Retina (tissue), 1 donor: ENCODE measurements at regions not wholly inside any gene's neighbourhood (a gene's known extent, or its start where the extent isn't known, plus 50 kb on each side); places are given as distances from the start of the nearest gene placed in this dataset.
"Not testable (repeated sequence)": the region's sequence is repeated elsewhere in the genome, so short reads cannot be mapped to it uniquely, and the experiment has no call there.

Source experiments
- DNase-seq: peaks from one replicate; pipeline ENCODE4 v3.0.0-alpha.2; 2016

DNA sequence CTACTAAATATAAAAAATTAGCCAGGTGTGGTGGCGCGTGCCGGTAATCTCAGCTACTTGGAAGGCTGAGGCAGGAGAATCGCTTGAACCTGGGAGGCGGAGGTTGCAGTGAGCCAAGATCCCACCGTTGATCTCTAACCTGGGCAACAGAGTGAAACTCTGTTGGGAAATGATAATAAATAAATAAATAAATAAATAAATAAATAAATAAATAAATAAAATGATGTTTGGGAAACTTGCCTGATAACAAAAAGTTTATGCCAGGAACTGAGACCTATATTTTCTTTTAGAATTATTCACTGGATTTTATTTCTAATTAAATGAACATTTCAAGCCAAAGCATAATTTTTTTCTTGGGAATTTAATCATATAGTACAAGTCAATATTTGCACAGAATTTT lies 189.3 kb upstream of the CTNND2 start:
- DNase-seq: no peak

DNA sequence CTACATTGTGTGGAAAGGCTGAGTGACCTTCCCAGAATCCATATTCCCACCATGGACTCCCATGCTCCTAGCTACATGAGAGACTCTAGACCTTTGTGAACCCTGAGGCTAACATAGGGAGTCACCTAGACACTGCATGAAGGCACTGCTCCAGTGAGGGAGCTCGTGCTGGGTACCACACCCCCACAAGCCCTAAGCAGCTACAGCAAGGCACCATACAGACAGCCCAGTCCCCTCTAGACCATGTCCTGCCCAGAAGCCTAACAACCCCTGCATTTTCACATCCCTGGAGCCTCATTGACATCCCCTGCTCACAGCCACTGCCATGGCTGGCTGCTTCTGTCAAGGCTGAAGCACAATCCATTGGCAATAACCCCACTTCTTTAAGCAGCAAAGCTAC lies 176.5 kb upstream of the CTNND2 start:
- DNase-seq: no peak

DNA sequence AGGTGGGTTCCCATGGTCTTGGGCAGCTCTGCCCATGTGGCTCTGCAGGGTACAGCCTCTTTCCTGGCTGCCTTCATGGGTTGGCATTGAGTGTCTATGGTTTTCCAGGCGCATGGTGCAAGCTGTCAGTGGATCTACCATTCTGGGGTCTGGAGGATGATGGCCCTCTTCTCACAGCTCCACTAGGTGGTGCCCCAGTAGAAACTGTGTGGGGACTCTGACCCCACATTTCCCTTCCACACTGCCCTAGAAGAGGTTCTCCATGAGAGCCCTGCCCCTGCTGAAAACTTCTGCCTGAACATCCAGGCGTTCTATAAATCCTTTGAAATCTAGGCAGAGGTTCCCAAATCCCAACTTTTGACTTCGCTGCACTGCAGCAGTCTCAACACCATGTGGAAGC lies 174.0 kb upstream of the CTNND2 start:
- not testable (repeated sequence) for DNase-seq

DNA sequence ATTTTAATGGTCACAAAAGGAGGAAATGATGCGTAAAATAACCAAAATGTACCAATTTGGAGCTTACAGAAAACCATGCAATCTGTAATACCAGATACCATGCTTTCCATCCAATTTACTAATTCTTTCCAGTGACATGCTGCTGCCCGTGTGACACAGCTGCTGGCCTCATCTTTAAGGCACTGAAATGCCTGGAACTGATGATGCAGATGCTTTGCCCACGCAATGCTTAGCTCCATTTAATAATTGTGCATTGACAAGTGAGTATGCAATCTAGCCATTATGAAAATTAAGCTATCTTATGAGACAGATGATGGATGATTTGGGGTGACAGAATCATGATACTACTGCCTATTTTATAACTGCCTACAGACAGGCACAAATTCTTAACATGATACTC lies 169.2 kb upstream of the CTNND2 start:
- DNase-seq: peak; percentile 14

DNA sequence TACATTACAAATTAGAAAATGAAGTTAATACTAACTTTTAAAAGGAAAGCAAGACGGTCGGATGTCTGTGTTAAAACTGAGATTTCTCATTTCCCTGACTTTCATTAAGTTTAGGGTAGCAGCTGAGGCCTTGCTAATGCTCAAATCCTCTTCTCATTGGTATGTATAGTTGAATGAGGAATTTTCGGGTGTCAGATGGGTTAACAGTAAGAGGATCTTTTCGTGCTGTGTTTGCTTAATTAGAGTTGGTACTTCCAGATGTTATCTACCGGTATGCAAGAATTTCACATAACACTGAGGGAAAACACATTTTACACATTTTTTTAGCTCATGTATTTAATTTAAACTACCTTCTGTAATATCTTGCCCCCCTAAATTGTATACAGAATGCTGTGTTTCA lies 168.2 kb upstream of the CTNND2 start:
- no peak for DNase-seq

DNA sequence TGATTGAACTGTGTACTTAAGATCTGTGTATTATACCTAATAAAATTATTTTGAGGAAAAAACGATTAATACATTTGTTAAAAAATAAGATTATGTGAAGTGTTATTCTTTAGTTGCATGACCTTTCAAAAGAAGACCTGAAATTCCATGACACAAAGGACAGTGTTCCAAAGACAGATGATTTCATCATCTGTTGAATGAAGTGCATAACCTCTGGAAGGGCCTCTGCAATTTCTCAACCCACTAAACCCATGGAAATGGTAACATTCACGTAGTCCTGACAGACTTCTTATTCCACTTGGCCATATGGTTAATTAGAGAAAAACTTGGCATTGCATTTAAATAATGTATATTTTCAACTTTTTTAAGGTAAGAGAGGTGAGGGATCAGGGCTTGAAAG lies 167.2 kb upstream of the CTNND2 start:
- no peak for DNase-seq

DNA sequence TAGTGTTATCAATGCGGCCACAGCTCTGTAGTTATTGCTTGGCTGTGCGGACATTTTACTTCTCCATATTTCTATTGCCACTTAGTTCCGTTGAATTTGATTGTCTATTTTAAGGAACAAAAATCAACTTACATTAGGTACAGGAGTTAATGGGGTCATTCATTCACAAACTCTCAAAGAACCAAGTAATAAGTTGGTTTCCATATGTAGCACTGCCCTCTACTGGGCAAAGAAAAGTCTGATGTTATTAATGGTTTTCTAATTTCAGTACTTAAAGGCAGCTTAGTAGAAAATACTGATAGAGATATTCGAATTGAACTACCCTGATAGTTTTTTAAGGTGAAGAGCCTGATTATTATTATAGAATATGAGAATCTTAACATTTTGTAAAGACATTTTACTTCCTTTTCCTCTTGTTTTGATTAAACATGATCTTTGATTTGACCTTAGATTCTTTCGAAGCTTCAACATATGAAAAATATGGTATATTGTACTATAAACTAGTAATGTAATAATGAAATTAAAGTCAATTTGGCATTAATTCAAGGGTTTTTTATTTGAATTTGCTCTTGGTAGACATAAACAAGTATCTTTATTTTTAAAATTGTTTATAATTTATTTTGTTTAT lies 119.5 kb upstream of the CTNND2 start:
- DNase-seq: peak; percentile 25

DNA sequence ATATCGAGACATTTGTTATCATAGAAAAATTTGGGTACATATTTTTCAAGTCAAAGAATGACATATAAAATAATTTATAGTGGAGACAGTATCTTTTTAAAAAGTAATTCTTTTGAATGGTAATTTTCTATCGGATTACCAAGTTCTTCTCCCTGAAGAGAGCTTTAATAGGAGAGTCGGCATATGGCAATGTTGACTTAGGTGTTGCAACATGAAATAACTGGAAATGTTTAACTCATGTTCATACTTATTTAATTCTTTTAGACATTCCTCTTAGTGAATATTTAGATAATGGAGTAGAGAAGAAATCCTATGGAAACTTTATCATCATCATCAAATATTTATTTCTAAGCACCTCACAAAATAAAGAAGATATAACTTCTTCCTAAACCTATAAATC lies 118.2 kb upstream of the CTNND2 start:
- no peak for DNase-seq

DNA sequence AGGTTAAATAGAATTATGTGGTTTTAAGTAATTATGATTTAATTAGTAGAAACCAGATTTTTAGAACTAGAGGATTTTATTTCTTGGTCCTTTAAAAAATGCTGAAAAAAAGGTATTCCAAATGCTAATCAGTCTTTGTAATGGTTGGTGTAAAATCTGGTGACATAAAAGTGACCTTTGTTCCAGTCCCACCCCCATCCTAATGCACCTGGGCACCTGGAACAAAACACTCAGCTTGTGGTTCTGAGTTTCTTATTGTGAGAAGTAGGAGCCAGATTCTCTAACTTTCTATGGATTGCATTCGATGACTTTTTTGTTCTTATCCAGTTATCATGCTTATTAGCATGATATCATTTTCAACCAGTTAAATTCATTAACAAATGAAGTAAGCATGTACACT lies 115.1 kb upstream of the CTNND2 start:
- no peak for DNase-seq

DNA sequence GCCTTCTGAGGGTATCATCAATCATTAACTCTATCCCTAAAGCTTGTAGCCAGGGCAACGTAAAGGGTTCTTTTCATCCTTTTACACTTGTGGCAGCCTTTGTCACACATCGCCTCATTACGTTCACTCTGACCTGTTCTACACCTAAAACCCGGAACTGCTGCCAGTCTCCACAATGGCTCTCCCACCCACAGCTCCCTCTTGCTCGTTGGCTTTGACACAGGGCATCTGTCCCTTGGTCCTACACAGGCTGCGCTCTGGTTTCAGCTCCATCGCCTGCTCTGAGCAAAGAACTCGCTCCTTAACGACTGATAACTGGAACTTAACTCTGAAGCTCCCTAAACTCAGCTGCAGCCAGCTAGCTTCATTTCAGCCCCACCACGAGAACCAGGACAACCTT lies 112.8 kb upstream of the CTNND2 start:
- no peak for DNase-seq

DNA sequence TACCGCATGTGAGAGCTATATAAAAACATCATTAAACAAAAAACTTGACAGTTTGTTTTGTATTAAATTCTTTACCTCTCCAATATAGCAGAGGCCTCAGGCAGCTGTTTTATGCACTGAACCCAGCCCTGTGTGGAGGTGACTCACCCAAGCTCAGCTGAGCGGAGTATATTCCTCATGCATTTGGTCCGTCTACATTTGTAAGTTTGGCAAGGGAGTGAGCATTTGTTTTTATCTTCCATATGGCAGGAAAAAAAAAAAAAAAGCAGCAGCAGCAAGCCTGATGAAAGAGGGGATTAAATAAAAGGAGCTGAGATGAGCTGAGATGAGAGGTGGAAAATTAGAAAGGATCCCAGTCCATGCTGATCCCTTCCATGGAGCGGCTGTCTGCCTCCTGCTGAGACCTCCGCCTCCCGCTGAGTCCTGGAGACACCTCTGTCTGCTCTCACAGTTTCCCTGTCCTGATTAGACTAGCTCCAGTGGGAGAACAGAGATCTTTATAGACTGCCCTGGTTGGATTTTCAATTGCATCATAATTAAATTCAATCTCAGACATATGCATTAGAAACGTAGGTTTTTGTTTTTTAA lies 112.0 kb upstream of the CTNND2 start:
- peak; percentile 33 for DNase-seq

DNA sequence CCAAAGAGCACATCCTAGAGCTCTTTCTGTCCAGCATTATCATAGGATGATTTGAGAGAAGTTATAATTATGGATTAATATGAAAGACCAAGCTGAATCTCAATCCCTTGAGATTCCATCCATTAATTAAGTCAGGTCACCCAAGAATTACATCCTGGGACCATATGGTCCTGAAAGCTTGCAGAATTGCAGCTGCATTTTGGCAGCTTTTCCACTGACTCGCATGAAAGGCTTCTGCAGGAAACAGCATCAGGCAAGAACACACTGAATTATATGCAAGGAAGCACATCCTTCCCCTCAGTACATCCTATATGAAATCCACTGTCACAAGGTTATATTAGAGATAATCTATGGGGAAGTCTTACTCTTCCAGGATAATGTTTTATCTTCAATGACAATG lies 109.1 kb upstream of the CTNND2 start:
- DNase-seq: no peak

DNA sequence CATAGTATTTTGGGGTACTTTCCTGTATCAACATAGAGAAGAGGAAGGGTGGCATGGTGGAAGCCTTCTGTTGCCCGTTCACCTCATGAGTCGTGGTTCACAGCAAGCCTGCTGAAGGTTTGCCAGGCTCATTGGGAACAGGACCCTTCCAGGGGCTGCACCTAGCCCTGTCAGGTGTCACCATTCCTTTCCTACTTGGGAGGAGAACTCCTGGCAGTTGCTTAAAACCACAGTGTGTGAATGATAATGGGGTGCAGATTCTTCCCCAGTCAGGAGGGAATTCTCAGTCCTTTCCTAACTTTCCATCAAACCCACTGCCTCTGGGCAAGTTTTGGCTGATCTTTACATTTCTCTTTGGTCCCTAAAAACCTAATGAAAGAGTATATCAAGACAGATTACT lies 99.4 kb upstream of the CTNND2 start:
- DNase-seq: no peak

DNA sequence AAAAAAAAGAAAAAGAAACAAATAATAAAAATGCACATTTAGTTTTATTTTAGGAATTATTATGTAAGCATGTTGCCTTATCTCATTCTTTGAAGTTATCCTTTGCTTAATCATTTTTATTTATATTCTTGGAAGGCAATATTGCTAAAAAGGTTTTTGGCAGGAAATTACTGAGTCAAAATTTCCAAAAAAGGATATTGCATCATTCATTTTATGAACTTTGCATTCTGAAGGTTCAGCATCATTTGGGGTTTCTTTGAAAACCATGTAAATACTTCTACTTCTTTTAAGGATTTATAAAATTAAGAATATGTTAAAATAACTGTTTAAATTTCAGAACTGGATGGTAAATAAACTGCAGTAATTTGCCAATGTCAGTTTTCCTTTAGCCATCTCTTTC lies 94.2 kb upstream of the CTNND2 start:
- no peak for DNase-seq

DNA sequence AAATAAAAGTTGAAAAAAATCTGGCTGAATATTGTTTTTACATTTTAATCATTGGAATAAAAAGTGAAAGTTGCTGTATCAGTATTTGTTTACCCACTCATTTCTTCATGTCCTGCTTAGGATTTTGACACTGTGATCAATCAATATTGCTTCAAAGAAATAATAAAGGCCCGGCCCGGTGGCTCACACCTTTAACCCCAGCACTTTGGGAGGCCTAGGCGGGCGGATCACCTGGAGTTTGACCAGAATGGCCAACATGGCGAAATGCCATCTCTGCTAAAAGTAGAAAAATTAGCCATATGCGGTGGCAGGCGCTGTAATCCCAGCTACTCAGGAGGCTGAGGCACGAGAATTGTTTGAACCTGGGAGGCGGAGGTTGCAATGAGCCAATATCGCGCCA lies 93.7 kb upstream of the CTNND2 start:
- no peak for DNase-seq

DNA sequence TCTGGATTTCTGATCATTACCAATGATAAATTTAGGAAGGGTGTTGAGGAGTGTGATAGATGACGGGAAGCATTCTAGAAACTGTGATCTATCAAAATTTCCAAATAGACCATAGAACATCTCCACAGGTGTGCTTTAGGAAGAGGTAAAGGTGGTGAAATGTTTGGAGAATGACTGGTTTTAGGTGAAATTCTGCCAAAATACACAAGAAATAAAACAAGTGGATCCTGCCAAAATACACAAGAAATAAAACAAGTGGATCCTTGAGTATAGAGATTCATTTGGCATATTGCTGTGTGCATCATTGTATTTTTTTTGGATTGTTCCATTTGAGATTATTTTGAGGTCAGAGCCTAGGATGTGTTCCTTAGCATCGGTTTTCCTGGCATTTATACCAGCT lies 88.3 kb upstream of the CTNND2 start:
- no peak for DNase-seq

DNA sequence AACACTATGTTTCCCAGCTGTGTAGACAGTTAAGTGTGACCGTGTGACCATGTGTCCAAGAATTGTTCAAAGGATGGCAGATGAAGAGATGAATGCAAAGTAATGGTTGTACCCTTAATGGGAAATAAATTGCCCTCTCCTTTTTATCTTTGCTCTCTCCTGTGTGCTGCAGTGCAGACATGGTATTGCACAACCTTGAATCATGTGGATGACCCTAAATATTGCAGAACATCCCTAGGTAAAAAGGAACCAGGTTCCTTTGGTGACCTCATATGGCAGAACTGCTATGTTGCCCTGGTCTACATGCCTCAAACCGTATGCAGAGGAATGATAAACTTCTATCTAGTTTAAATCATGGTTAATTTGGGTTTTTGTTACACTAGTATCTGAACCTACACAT lies 81.7 kb upstream of the CTNND2 start:
- no peak for DNase-seq

DNA sequence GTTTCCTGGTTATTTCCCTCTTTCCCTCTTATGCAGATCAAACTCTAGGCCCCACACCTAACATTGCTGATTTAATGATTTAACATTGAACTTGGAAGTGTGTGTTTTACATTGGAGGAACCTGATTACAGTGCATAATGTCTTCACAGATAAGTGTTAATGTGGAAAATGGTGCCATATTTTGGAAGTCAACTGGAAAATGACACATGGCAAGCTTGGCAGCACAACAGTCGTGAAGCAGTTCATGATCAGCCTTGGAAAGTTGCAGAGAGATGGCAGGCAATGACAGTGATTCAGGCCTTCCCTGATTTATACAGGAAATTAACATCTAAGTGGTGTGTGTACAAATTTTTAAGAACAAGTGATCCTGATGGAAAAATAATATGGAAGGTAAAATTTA lies 80.0 kb upstream of the CTNND2 start:
- DNase-seq: no peak

DNA sequence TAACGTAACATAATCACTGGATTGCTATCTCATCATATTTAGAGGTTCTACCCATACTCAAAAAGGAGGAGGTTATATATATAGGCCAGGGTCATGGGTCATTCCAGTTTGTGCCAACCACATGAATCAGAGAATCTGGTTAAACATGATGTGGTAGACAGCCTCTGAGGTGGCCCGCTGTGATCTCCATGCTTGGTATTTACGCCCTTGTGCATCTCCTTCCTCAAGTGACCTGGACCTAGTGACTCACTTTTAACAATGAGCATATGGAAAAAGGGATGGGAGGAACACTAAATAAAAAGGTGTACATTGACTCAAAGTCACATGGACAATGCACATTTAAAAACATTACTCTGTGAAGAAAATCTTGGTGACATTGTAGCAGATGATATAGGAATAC lies 77.7 kb upstream of the CTNND2 start:
- DNase-seq: no peak

DNA sequence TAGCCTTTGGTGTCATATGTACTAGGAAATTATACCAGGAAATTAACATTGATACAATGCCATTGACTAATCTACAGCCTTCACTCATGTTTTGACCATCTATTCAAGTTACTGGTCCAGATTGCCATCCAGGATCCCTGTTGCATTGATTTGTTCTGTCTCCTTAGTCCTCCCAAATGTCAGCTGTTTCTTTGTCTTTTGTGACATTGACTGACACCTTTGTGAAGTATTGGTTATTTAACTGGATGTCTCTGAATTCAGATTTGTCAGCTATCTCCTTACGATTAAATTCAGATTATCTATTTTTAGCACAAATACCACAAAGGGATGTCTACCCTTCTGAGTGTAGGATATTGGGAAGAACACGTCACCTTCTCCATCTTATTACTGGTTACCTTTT lies 73.7 kb upstream of the CTNND2 start:
- no peak for DNase-seq

DNA sequence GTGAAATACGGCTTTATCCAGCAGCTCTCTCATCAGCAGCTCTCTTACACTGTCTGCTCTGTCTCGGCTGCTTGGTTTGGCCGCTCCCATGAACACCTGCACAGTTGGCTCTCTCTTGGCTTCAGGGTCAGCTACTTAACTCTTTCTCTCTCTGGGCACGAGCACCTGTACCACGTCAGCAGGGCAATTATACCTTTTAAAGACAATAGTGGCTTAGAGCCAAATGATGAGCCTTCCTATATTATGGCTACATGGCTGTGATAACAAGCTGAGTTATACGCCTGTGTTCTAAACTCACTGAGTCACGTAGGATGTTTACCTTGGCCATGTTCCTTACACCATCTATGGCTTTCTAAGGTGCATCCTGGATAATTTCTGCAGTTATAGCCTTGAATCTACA lies 69.2 kb upstream of the CTNND2 start:
- DNase-seq: no peak

DNA sequence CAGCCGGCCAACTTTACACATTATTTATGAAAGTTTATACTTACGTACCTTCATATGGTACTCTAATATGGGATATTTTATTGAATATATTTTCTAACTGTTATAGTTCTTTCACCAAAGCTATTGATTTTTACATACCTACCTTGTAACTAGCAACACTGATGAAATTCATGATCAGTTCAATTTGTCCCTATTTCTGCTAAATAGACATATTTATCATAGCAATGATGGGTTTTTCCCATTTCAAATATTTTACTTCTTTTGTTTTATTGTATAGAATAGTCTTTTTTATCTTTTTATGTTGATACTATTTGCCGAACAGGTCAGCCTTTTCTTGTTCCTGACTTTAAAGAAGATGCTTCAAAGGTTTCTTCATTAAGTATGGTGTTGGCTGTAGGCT lies 59.0 kb upstream of the CTNND2 start:
- DNase-seq: no peak

DNA sequence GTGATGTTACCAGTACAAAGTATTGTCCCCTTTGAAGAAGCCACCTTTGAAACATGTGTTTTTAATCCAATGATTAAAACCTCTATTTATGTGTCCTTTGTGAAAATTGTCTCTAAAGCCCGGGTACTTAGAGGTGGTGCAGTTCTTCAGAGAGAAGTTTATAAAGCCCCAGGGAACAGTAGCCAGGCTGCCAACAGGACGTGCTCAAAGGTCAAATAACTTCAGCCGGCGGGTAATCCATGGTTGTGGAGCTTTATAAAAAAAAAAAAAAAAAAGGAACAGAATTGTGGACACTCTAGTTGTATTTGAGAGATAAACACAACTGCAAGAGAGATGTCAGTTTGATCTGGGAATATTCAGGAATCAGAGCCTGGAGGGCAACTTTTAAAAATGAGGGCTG lies 57.9 kb upstream of the CTNND2 start:
- DNase-seq: no peak

DNA sequence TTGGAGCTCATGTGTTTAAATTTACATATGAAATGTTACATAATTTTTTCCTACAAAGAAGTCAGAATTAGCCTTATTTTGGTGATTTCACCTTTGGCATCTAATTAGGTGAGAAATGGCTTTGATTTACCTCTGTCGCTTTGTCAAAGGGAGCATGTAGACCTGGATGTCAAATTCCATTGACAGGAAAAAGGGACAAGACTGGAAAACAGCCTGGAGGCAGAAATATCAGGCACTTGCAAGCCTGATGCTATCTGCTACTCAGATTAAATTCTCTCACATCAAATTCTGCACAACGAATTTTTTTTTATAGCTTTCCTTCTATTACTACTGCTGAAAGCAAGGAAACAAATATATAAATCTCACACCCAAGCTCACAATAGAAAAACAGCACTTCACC lies 54.1 kb upstream of the CTNND2 start:
- no peak for DNase-seq

DNA sequence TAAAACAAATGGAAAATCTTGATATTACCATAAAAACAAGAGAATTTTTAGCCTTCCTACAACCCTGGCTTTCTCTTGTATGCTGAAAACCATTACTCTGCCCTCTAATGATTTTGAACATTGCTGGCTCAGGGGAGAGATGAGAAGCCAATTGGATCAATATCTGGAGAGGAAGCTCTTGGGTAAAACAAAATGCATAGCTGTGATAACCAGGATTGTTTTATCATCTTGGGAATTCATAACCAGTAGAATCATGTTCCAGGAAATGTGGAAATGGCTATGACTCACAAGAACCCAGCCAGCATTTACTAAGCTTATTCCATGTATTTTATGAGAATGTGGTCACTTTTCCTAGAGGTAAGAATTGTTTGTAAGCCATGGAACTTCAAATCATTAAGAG lies 51.1 kb upstream of the CTNND2 start:
- DNase-seq: no peak
